IMR-90 (cell line): ENCODE measurements at regions not wholly inside any gene's neighbourhood (a gene's known extent, or its start where the extent isn't known, plus 50 kb on each side); places are given as distances from the start of the nearest gene placed in this dataset.

Experiments used
- ATAC-seq: fragments of 200-7000 bp; cut with Tn5 transposase; 2 replicates; pipeline ENCODE4 v1.9.1; 2020; ENCODE audit warnings: low read depth, mild to moderate bottlenecking, moderate library complexity
- BruUV-seq: library from RNA; stranded (reverse); fragments of 400-500 nt; replicated peaks from 2 replicates; lab custom pipeline; 2021; lab: Mats Ljungman, UMichigan
- CTCF ChIA-PET: fragments of 300-600 bp; formaldehyde crosslinking; extraction: SDS; loops from one replicate; lab custom pipeline; 2021; ENCODE audit warnings: antibody characterized with exemption; lab: Yijun Ruan, JAX
- POLR2A ChIA-PET: fragments of 300-600 bp; sonication (Branson Sonifier 250); formaldehyde crosslinking; loops from one replicate; lab custom pipeline; 2022; ENCODE audit warnings: antibody characterized with exemption; ENCODE audit not compliant: unreplicated experiment; lab: Charles Lee
- DNase-seq: peaks from one replicate; pipeline ENCODE4 v3.0.0; 2013
- H2AFZ ChIP-seq: replicated peaks from 2 replicates; pipeline ENCODE3; 2013; ENCODE audit warnings: low read length, mild to moderate bottlenecking; ENCODE audit not compliant: poor library complexity
- H2AK5ac ChIP-seq: 2 replicates; pipeline ENCODE4 v1.6.1; 2013; ENCODE audit warnings: low read depth, low read length, inconsistent platforms
- H2AK9ac ChIP-seq: replicated peaks from 2 replicates; pipeline ENCODE3; 2013; ENCODE audit warnings: mild to moderate bottlenecking, low read depth, low read length, moderate library complexity; ENCODE audit not compliant: poor library complexity
- H2BK120ac ChIP-seq: 2 replicates; pipeline ENCODE4 v1.6.1; 2013; ENCODE audit warnings: low read depth, low read length, inconsistent platforms
- H2BK15ac ChIP-seq: 3 replicates; pipeline ENCODE4 v1.6.1; 2013; ENCODE audit warnings: low read depth, low read length, inconsistent platforms
- H2BK20ac ChIP-seq: 2 replicates; pipeline ENCODE4 v1.6.1; 2013; ENCODE audit warnings: low read depth, mild to moderate bottlenecking, inconsistent platforms, low read length, moderate library complexity
- H2BK5ac ChIP-seq: 2 replicates; pipeline ENCODE4 v1.6.1; 2013; ENCODE audit warnings: mild to moderate bottlenecking, low read depth, low read length, inconsistent platforms; ENCODE audit not compliant: poor library complexity, severe bottlenecking
- H3K14ac ChIP-seq: replicated peaks from 2 replicates; pipeline ENCODE4 v1.6.1; 2013; ENCODE audit warnings: low read depth, low read length, inconsistent platforms
- H3K18ac ChIP-seq: 2 replicates; pipeline ENCODE4 v1.6.1; 2013; ENCODE audit warnings: low read depth, low read length, control low read depth
- H3K23ac ChIP-seq: 2 replicates; pipeline ENCODE4 v1.6.1; 2013; ENCODE audit warnings: low read depth, low read length, inconsistent platforms
- H3K27ac ChIP-seq: 2 replicates; pipeline ENCODE4 v1.5.1; 2013; ENCODE audit warnings: mild to moderate bottlenecking, control low read depth, low read length; ENCODE audit not compliant: insufficient read depth
- H3K27me3 ChIP-seq: 2 replicates; pipeline ENCODE4 v1.6.1; 2013; ENCODE audit warnings: low read length; ENCODE audit not compliant: control insufficient read depth, insufficient read depth
- H3K36me3 ChIP-seq: 2 replicates; pipeline ENCODE4 v1.6.1; 2013; ENCODE audit warnings: low read length, mixed read lengths; ENCODE audit not compliant: control insufficient read depth, insufficient read depth
- H3K4ac ChIP-seq: 2 replicates; pipeline ENCODE4 v1.6.1; 2013; ENCODE audit warnings: low read depth, low read length, inconsistent platforms
- H3K4me1 ChIP-seq: 2 replicates; pipeline ENCODE4 v1.6.1; 2013; ENCODE audit warnings: low read length, mixed read lengths; ENCODE audit not compliant: control insufficient read depth, insufficient read depth
- H3K4me2 ChIP-seq: 2 replicates; pipeline ENCODE4 v1.6.1; 2013; ENCODE audit warnings: low read depth, mild to moderate bottlenecking, control low read depth, low read length, moderate library complexity
- H3K4me3 ChIP-seq: 2 replicates; pipeline ENCODE4 v1.5.1; 2013; ENCODE audit warnings: low read depth, mild to moderate bottlenecking, control low read depth, low read length, moderate library complexity; ENCODE audit not compliant: insufficient read depth
- H3K56ac ChIP-seq: 2 replicates; pipeline ENCODE4 v1.6.1; 2013; ENCODE audit warnings: low read length, inconsistent platforms; ENCODE audit not compliant: insufficient read depth; ENCODE audit errors: extremely low read depth
- H3K79me1 ChIP-seq, 2 experiments: 2 replicates each; pipeline ENCODE4 v1.6.1; 2013; ENCODE audit warnings: low read length in 2 of 2, inconsistent platforms in 1 of 2, low read depth in 1 of 2
- H3K9ac ChIP-seq: 2 replicates; pipeline ENCODE4 v1.6.1; 2013; ENCODE audit warnings: low read depth, low read length, control low read depth
- H3K9me1 ChIP-seq: 2 replicates; pipeline ENCODE4 v1.6.1; 2013; ENCODE audit warnings: low read length, inconsistent platforms; ENCODE audit not compliant: insufficient read depth
- H3K9me3 ChIP-seq: 2 replicates; pipeline ENCODE4 v1.6.1; 2013; ENCODE audit warnings: low read length; ENCODE audit not compliant: control insufficient read depth, insufficient read depth
- H4K20me1 ChIP-seq: 2 replicates; pipeline ENCODE4 v1.6.1; 2013; ENCODE audit warnings: low read length, inconsistent platforms; ENCODE audit not compliant: insufficient read depth
- H4K5ac ChIP-seq: 2 replicates; pipeline ENCODE4 v1.6.1; 2013; ENCODE audit warnings: mild to moderate bottlenecking, low read depth, low read length, control low read depth
- H4K8ac ChIP-seq, 2 experiments: 2 replicates each; pipeline ENCODE4 v1.6.1; 2013; ENCODE audit warnings: low read depth in 2 of 2, low read length in 2 of 2, control low read depth in 1 of 2, inconsistent platforms in 1 of 2
- H4K91ac ChIP-seq: 2 replicates; pipeline ENCODE4 v1.6.1; 2013; ENCODE audit warnings: low read depth, low read length, inconsistent platforms; ENCODE audit not compliant: insufficient read depth
- ELK1 ChIP-seq: fragments of 150-350 bp; IDR thresholded peaks from 2 replicates; pipeline ENCODE4 v1.6.1; 2016; ENCODE audit warnings: low read depth, mild to moderate bottlenecking, low read length, moderate library complexity, borderline replicate concordance
- MAFK ChIP-seq: IDR thresholded peaks from 2 replicates; pipeline ENCODE4 v1.6.1; 2012; ENCODE audit warnings: low read depth, low read length, improper control_type of control experiment
- NFE2L2 ChIP-seq: fragments of 150-350 bp; IDR thresholded peaks from 2 replicates; pipeline ENCODE4 v1.6.1; 2016; ENCODE audit warnings: low read depth, mild to moderate bottlenecking, low read length
- RCOR1 ChIP-seq: IDR thresholded peaks from 2 replicates; pipeline ENCODE4 v1.6.1; 2012; ENCODE audit warnings: mild to moderate bottlenecking, low read length, improper control_type of control experiment; ENCODE audit not compliant: insufficient replicate concordance
- SMC3 ChIP-seq: fragments of 150-350 bp; IDR thresholded peaks from 2 replicates; pipeline ENCODE4 v1.6.1; 2016; ENCODE audit warnings: low read depth, mild to moderate bottlenecking, antibody characterized with exemption, low read length, moderate library complexity
- WGBS, 2 experiments: methylation state at CpG; one replicate each; pipeline versions ENCODE4 v1.1.5 to v1.1.7; 2013; ENCODE audit warnings: missing lambda C conversion rate in 2 of 2; ENCODE audit not compliant: insufficient read length in 1 of 2; ENCODE audit errors: extremely low coverage in 2 of 2; 5-methylcytosine and 5-hydroxymethylcytosine counted together
- dilution Hi-C: fragments of 300-500 bp; cut with HindIII; formaldehyde crosslinking; loops from one replicate; pipeline ENCODE4 v1.14.3; 2018; ENCODE audit warnings: low sequenced_read_pairs; ENCODE audit not compliant: unreplicated experiment
- in situ Hi-C: fragments of 300-500 bp; cut with MboI; formaldehyde crosslinking; loops from 3 replicates; pipeline ENCODE4 v1.14.3; 2019; ENCODE audit warnings: low sequenced_read_pairs, inconsistent platforms, mixed read lengths
- intact Hi-C: fragments of 100-400 bp; cut with micrococcal nuclease; formaldehyde crosslinking; loops from 2 replicates; pipeline ENCODE4 v1.10.0; 2022

- no peak overlapping the region for H3K56ac ChIP-seq
- BruUV-seq: no TSS peak
- no peak overlapping the region for H4K91ac ChIP-seq
- peak overlapping the region; percentile 41; the same call in 1 of the 2 replicates for H3K18ac ChIP-seq
- no peaks in the 10 kb centered on the region for H3K36me3 ChIP-seq
- 100% methylated on average over 1 of the region's 4 CpGs; no CpG with 5 or more reads in 1 of the 2 experiments for WGBS, 2 experiments
- H3K79me1 ChIP-seq: no peaks in the 10 kb centered on the region
- H2BK20ac ChIP-seq: no peak overlapping the region
- ChIA-PET POLR2A (no interaction called here), CTCF (interaction anchor here (0.7 to 1.1 kb wide), 2 partner anchors 11 to 44 kb away, joined by 3 read pairs; no protein-coding TSS in a partner anchor)
- H3K27me3 ChIP-seq: no peaks in the 10 kb centered on the region
- ATAC-seq (no peak), DNase-seq (no peak)
- H3K4me3 ChIP-seq: no peak overlapping the region
- H3K9me1 ChIP-seq: no peaks in the 10 kb centered on the region
- dilution Hi-C loops (no loop called here), intact Hi-C loops (loop anchor here (5.0 kb wide), 1 partner anchor 36 kb away; no protein-coding TSS in a partner anchor), in situ Hi-C loops (no loop called here)
- no peak overlapping the region for H2AFZ ChIP-seq
- no peak overlapping the region for H3K23ac ChIP-seq
- H3K14ac ChIP-seq: no peak overlapping the region
- H3K9ac ChIP-seq: no peak overlapping the region
- no peak overlapping the region for H3K4me2 ChIP-seq
- no peak overlapping the region for H2AK9ac ChIP-seq
- H4K8ac ChIP-seq: no peak overlapping the region
- TF ChIP-seq MAFK (no peak), ELK1 (no peak), SMC3 (no peak), NFE2L2 (no peak), RCOR1 (no peak)
- no peak overlapping the region for H4K5ac ChIP-seq
- no peak overlapping the region for H2BK15ac ChIP-seq
- no peaks in the 10 kb centered on the region for H3K9me3 ChIP-seq
- H3K27ac ChIP-seq: no peak overlapping the region
- no peak overlapping the region for H2BK5ac ChIP-seq
- no peak overlapping the region for H3K4ac ChIP-seq
- H4K20me1 ChIP-seq: no peaks in the 10 kb centered on the region
- H2AK5ac ChIP-seq: no peak overlapping the region
- H2BK120ac ChIP-seq: no peak overlapping the region
- H3K4me1 ChIP-seq: peaks cover 4% of the 10 kb centered on the region
Measured at GRCh38 chr6:112841553-112842329, 494.6 kb downstream of the RFPL4B start.
